Upper lobe of left lung (tissue), 4 donors: ENCODE measurements at regions not wholly inside any gene's neighbourhood (a gene's known extent, or its start where the extent isn't known, plus 50 kb on each side); places are given as distances from the start of the nearest gene placed in this dataset.

Experiments used
- POLR2A ChIP-seq, 4 donors: fragments of 450-650 bp; IDR thresholded peaks; one replicate each; pipeline ENCODE4 v1.5.1; 2016 to 2017; ENCODE audit warnings: antibody characterized with exemption in 4 of 4, mild to moderate bottlenecking in 2 of 4
- POLR2AphosphoS5 ChIP-seq, 2 donors: sonication (generic); formaldehyde crosslinking; IDR thresholded peaks; one replicate each; pipeline ENCODE4 v1.5.1; 2017; ENCODE audit warnings: antibody characterized with exemption in 2 of 2
- TF ChIP-seq, protein P1 (sequence below), 6 experiments: fragments of 450-650 bp in 4 of 6; fragments of 200-600 bp in 2 of 6; sonication (generic) in 2 of 6; IDR thresholded peaks; one replicate each; pipeline ENCODE4 v1.5.1; 2016 to 2019; ENCODE audit warnings: antibody characterized with exemption in 6 of 6

DNA sequence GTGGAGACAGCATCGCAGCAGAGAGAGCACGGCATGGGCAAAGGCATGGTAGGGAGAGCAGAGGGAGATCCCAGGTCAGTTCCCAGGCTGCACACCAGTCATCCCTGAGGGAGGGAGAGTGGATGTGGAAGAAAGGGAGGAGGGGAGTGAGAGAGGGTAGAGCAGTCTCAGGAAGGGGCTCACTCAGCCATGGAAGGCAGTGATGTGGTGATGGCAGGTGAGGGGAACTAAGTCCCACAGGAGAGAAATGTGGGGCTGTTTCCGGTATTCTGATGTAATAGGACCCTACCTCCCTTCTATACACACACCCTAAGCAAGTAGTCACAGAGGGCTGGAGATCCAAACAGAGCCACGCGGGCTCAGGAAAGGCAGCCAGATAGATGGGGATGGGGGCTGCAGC lies 500.3 kb upstream of the CDH11 start:
- no peak for TF ChIP-seq POLR2AphosphoS5 (IDR thresholded peaks at IDR 0.05)
- TF ChIP-seq, protein P1, sequence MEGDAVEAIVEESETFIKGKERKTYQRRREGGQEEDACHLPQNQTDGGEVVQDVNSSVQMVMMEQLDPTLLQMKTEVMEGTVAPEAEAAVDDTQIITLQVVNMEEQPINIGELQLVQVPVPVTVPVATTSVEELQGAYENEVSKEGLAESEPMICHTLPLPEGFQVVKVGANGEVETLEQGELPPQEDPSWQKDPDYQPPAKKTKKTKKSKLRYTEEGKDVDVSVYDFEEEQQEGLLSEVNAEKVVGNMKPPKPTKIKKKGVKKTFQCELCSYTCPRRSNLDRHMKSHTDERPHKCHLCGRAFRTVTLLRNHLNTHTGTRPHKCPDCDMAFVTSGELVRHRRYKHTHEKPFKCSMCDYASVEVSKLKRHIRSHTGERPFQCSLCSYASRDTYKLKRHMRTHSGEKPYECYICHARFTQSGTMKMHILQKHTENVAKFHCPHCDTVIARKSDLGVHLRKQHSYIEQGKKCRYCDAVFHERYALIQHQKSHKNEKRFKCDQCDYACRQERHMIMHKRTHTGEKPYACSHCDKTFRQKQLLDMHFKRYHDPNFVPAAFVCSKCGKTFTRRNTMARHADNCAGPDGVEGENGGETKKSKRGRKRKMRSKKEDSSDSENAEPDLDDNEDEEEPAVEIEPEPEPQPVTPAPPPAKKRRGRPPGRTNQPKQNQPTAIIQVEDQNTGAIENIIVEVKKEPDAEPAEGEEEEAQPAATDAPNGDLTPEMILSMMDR (IDR thresholded peaks at IDR 0.05): no peak
- no peak for TF ChIP-seq POLR2A (IDR thresholded peaks at IDR 0.05)
